Thoracic aorta (tissue), 2 donors: ENCODE measurements at regions not wholly inside any gene's neighbourhood (a gene's known extent, or its start where the extent isn't known, plus 50 kb on each side); places are given as distances from the start of the nearest gene placed in this dataset.

Experiments used
- ATAC-seq: fragments of 150-250 bp; one replicate; pipeline ENCODE4 v1.8.0; 2017; ENCODE audit warnings: low read depth; ENCODE audit not compliant: insufficient number of reproducible peaks, low FRiP score
- DNase-seq: peaks from one replicate; pipeline ENCODE4 v3.0.0-alpha.2; 2020; ENCODE audit warnings: low spot score
- H3K27ac ChIP-seq, 2 donors: fragments of 200-600 bp; sonication (generic); 1 replicate in 1 of 2; 2 replicates in 1 of 2; pipeline ENCODE4 v1.5.1; 2016; ENCODE audit warnings: mild to moderate bottlenecking in 2 of 2, moderate library complexity in 2 of 2
- H3K27me3 ChIP-seq: fragments of 200-600 bp; sonication (generic); replicated peaks from 2 replicates; pipeline ENCODE4 v1.6.0; 2016; ENCODE audit warnings: mild to moderate bottlenecking; ENCODE audit not compliant: insufficient read depth
- H3K36me3 ChIP-seq: fragments of 200-600 bp; sonication (generic); one replicate; pipeline ENCODE4 v1.5.1; 2016
- H3K4me1 ChIP-seq, 2 donors: fragments of 200-600 bp; sonication (generic); 1 replicate in 1 of 2; 2 replicates in 1 of 2; pipeline versions ENCODE4 v1.5.1 to v1.6.0; 2016; ENCODE audit warnings: low read depth in 2 of 2, mild to moderate bottlenecking in 1 of 2; ENCODE audit not compliant: control insufficient read depth in 1 of 2
- H3K4me3 ChIP-seq: fragments of 200-600 bp; sonication (generic); 2 replicates; pipeline ENCODE4 v1.5.1; 2016; ENCODE audit warnings: mild to moderate bottlenecking
- H3K9me3 ChIP-seq: fragments of 200-600 bp; sonication (generic); 2 replicates; pipeline ENCODE4 v1.5.1; 2016
- TF ChIP-seq, protein P1 (sequence below): fragments of 200-600 bp; sonication (generic); IDR thresholded peaks from one replicate; pipeline ENCODE4 v1.5.1; 2019; ENCODE audit warnings: antibody characterized with exemption

- TF ChIP-seq, protein P1, sequence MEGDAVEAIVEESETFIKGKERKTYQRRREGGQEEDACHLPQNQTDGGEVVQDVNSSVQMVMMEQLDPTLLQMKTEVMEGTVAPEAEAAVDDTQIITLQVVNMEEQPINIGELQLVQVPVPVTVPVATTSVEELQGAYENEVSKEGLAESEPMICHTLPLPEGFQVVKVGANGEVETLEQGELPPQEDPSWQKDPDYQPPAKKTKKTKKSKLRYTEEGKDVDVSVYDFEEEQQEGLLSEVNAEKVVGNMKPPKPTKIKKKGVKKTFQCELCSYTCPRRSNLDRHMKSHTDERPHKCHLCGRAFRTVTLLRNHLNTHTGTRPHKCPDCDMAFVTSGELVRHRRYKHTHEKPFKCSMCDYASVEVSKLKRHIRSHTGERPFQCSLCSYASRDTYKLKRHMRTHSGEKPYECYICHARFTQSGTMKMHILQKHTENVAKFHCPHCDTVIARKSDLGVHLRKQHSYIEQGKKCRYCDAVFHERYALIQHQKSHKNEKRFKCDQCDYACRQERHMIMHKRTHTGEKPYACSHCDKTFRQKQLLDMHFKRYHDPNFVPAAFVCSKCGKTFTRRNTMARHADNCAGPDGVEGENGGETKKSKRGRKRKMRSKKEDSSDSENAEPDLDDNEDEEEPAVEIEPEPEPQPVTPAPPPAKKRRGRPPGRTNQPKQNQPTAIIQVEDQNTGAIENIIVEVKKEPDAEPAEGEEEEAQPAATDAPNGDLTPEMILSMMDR = no peak
- ATAC-seq (no peak), DNase-seq (no peak)
Observed at GRCh38 chr9:89956331-89956730, 351.5 kb downstream of the GADD45G start.

DNA sequence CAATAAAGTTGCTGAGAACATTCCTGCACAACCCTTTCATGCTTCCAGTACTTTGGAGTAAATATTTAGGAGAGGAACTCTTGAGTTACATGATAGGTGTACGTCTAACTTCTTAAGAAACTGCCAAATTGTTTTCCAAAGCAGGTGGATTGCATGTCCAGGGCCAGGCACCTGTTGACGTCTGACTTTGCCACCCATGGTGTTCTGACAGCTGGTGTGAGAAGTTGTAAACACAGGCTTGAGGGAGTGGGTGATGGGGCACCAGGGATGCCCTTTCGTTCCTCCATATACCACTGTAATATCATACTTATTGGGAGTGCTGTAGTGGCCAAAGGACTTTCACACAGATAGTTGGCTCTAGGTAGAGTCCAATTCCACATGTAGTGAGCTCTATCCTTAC, 352.1 kb downstream of the GADD45G start:
- no peak for ATAC-seq
- DNase-seq = no peak
- Histone ChIP-seq H3K27me3 (no peaks in the 10 kb centered on the region), H3K4me1 (peaks cover 10% of the 10 kb centered on the region in 2 donors), H3K27ac (no peak overlapping the region), H3K36me3 (no peaks in the 10 kb centered on the region), H3K9me3 (no peaks in the 10 kb centered on the region), H3K4me3 (no peak overlapping the region)
- TF ChIP-seq, protein P1 = no peak

More at GRCh38 chr9:89956331-89956730, 351.5 kb downstream of the GADD45G start:
- no peaks in the 10 kb centered on the region for H3K9me3 ChIP-seq
- no peak overlapping the region for H3K4me3 ChIP-seq
- H3K27me3 ChIP-seq = no peaks in the 10 kb centered on the region
- peaks cover 7 to 10% of the 10 kb centered on the region in 2 donors for H3K4me1 ChIP-seq
- no peaks in the 10 kb centered on the region for H3K36me3 ChIP-seq
- H3K27ac ChIP-seq = no peak overlapping the region

- DNase-seq (no peak), ATAC-seq (no peak)
- no peaks in the 10 kb centered on the region for H3K27me3 ChIP-seq
- H3K27ac ChIP-seq = no peak overlapping the region
- peaks cover 10% of the 10 kb centered on the region in 2 donors for H3K4me1 ChIP-seq
- TF ChIP-seq, protein P1 = no peak
- no peaks in the 10 kb centered on the region for H3K36me3 ChIP-seq
- no peak overlapping the region for H3K4me3 ChIP-seq
- no peaks in the 10 kb centered on the region for H3K9me3 ChIP-seq
Observed at GRCh38 chr9:89958086-89958485, 353.3 kb downstream of the GADD45G start.

DNA sequence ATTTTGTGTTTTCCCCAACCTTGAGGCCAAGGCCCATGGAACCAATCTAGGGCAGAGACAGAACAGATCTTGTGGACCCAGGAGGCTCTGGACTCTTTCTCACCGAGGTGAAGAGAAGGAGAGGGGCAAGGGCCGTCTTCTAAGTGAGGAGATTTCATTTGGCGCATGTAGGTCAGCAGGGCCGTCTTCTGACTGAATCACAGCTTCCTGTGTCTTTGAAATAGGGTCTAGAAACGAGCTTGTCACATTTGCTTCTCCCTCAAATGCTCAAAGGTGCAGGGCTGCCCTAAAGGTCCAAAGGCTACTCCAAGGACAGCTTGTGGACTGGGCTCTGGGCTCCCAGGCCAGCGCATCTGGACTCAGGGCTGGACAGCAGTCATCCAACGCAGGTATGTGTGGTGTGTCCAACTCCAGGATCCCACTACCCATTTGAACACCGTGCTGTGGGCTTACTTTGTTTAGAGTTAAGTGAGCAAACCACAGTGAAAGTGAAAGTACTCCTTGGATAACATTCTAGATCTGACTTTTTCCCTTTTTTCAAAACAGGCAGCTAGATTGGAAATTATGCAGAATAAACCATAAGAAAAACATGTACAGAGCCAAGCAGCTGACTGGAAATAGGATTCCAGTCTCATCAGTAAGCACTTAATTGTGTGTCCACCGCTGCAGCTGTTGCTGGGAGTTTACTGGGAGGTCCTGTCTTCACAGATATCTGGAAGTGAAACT, 357.0 kb downstream of the GADD45G start:
- H3K27me3 ChIP-seq = no peaks in the 10 kb centered on the region
- ATAC-seq (no peak), DNase-seq (no peak)
- peaks cover 0 to 3% of the 10 kb centered on the region in 2 donors for H3K4me1 ChIP-seq
- TF ChIP-seq, protein P1 = no peak
- H3K9me3 ChIP-seq = no peaks in the 10 kb centered on the region
- H3K4me3 ChIP-seq = peak overlapping the region; percentile 42
- H3K36me3 ChIP-seq = no peaks in the 10 kb centered on the region
- H3K27ac ChIP-seq = no peak overlapping the region

DNA sequence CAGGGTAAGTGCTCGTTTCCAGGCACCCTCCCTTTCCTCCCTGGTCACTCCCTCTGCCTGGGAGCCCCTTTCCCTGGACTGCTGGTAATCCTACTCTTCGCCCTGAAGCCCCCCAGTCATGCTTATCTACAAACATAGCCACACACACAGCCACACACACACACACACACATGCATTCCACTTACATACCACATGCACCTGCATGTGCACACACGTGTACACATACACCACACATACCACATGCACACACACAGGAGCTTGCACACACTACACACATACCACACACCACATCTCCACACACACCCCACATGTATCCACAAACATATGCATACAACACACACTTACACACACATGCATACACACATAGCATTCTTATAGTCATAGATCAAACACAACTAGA, 358.5 kb downstream of the GADD45G start:
- Histone ChIP-seq H3K36me3 (no peaks in the 10 kb centered on the region), H3K4me3 (no peak overlapping the region), H3K4me1 (peaks cover 0 to 3% of the 10 kb centered on the region in 2 donors), H3K27me3 (no peaks in the 10 kb centered on the region), H3K9me3 (no peaks in the 10 kb centered on the region), H3K27ac (no peak overlapping the region)
- ATAC-seq (no peak), DNase-seq (no peak)
- TF ChIP-seq, protein P1 = no peak
